Choroid plexus epithelial cell (primary cell): ENCODE measurements at regions not wholly inside any gene's neighbourhood (a gene's known extent, or its start where the extent isn't known, plus 50 kb on each side); places are given as distances from the start of the nearest gene placed in this dataset.

Source experiments
- DNase-seq: peaks from one replicate; pipeline ENCODE4 v3.0.0-alpha.2; 2010; ENCODE audit warnings: low read depth
- H3K4me3 ChIP-seq: 2 replicates; pipeline ENCODE4 v1.5.1; 2011; ENCODE audit warnings: low read depth, mild to moderate bottlenecking, control low read depth, low read length, moderate library complexity
- CTCF ChIP-seq: conservative IDR thresholded peaks from 2 replicates; pipeline ENCODE4 v1.5.1; 2011; ENCODE audit warnings: low read depth, mild to moderate bottlenecking, control low read depth, inconsistent platforms, low read length, moderate library complexity

- H3K4me3 ChIP-seq, result no peak overlapping the region
- no peak for TF ChIP-seq CTCF
- DNase-seq, result no peak
Observed at GRCh38 chr4:127151941-127152340, 480.8 kb upstream of the INTU start.

- H3K4me3 ChIP-seq, result no peak overlapping the region
- TF ChIP-seq CTCF, result no peak
- no peak for DNase-seq
Observed at GRCh38 chr4:127155116-127155515, 477.6 kb upstream of the INTU start.

GRCh38 chr4:127155555-127155954 is 477.2 kb upstream of the INTU start:
- no peak for TF ChIP-seq CTCF
- DNase-seq, result no peak
- H3K4me3 ChIP-seq, result no peak overlapping the region

GRCh38 chr4:127162741-127163140 is 470.0 kb upstream of the INTU start:
- peak; percentile 93 for DNase-seq
- TF ChIP-seq CTCF, result no peak

GRCh38 chr4:127165971-127166370 is 466.8 kb upstream of the INTU start:
- peak; percentile 15 for DNase-seq
- H3K4me3 ChIP-seq, result no peak overlapping the region
- no peak for TF ChIP-seq CTCF

More at GRCh38 chr4:127162741-127163140, 470.0 kb upstream of the INTU start:
- H3K4me3 ChIP-seq, result no peak overlapping the region

- no peak overlapping the region for H3K4me3 ChIP-seq
- no peak for DNase-seq
- TF ChIP-seq CTCF, result no peak
Observed at GRCh38 chr4:127174201-127174600, 458.6 kb upstream of the INTU start.

- no peak for DNase-seq
- H3K4me3 ChIP-seq, result no peak overlapping the region
- TF ChIP-seq CTCF, result no peak
Observed at GRCh38 chr4:127174616-127175015, 458.1 kb upstream of the INTU start.
